Testis (tissue), 2 donors: ENCODE measurements at regions not wholly inside any gene's neighbourhood (a gene's known extent, or its start where the extent isn't known, plus 50 kb on each side); places are given as distances from the start of the nearest gene placed in this dataset.

Experiments used
- DNase-seq: peaks from one replicate; pipeline ENCODE4 v3.0.0-alpha.2; 2019
- H3K27ac ChIP-seq, 2 donors: fragments of 200-600 bp; sonication (generic); one replicate each; pipeline ENCODE4 v1.5.1; 2019
- H3K27me3 ChIP-seq: fragments of 200-600 bp; sonication (generic); one replicate; pipeline ENCODE4 v1.5.1; 2019
- H3K36me3 ChIP-seq: fragments of 200-600 bp; sonication (generic); one replicate; pipeline ENCODE4 v1.5.1; 2017; ENCODE audit warnings: low read depth; ENCODE audit errors: missing control alignments
- H3K4me1 ChIP-seq: fragments of 200-600 bp; sonication (generic); one replicate; pipeline ENCODE4 v1.5.1; 2019
- H3K4me3 ChIP-seq, 2 donors: fragments of 200-600 bp; sonication (generic); one replicate each; pipeline ENCODE4 v1.5.1; 2017 to 2019
- H3K9me3 ChIP-seq: fragments of 200-600 bp; sonication (generic); one replicate; pipeline ENCODE4 v1.5.1; 2017
- POLR2A ChIP-seq: fragments of 450-650 bp; IDR thresholded peaks from one replicate; pipeline ENCODE4 v1.6.1; 2017; ENCODE audit warnings: antibody characterized with exemption, mild to moderate bottlenecking, moderate library complexity
- WGBS, 2 donors: methylation state at CpG; one replicate each; pipeline ENCODE4 v1.1.5; 2018; 5-methylcytosine and 5-hydroxymethylcytosine counted together
- intact Hi-C: fragments of 100-400 bp; cut with DNase I; formaldehyde crosslinking; loops from one replicate; pipeline ENCODE4 v1.15.1; 2023; ENCODE audit warnings: low total_unique reads
- TF ChIP-seq, protein P1 (sequence below), 3 experiments: fragments of 450-650 bp in 2 of 3; fragments of 200-600 bp in 1 of 3; sonication (generic) in 1 of 3; IDR thresholded peaks; one replicate each; pipeline ENCODE4 v1.5.1; 2016 to 2019; ENCODE audit warnings: antibody characterized with exemption in 3 of 3, mild to moderate bottlenecking in 2 of 3, moderate library complexity in 1 of 3

DNA sequence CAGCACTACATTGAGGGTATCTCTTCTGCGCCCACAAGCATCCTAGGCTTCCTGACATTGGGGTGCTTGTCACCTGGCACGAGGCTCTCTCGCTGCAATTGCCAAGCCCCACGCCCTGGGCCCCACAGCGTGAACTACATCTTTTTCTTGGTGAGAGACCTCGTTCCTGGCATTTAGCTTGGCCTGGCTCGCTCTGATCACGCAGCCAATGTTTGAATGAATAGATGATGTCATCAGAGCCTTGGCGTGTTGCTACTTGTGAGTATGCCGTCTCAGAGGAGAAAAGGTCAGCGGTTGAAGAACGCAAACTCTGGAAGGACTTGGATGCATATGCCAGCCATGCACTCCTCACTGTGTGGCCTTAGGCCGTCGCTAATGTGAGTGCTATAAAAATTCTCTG, 150.2 kb upstream of the AUTS2 start:
- H3K9me3 ChIP-seq, result no peaks in the 10 kb centered on the region
- H3K4me3 ChIP-seq, result no peak overlapping the region
- H3K27ac ChIP-seq, result no peak overlapping the region
- TF ChIP-seq POLR2A, result no peak
- TF ChIP-seq, protein P1, sequence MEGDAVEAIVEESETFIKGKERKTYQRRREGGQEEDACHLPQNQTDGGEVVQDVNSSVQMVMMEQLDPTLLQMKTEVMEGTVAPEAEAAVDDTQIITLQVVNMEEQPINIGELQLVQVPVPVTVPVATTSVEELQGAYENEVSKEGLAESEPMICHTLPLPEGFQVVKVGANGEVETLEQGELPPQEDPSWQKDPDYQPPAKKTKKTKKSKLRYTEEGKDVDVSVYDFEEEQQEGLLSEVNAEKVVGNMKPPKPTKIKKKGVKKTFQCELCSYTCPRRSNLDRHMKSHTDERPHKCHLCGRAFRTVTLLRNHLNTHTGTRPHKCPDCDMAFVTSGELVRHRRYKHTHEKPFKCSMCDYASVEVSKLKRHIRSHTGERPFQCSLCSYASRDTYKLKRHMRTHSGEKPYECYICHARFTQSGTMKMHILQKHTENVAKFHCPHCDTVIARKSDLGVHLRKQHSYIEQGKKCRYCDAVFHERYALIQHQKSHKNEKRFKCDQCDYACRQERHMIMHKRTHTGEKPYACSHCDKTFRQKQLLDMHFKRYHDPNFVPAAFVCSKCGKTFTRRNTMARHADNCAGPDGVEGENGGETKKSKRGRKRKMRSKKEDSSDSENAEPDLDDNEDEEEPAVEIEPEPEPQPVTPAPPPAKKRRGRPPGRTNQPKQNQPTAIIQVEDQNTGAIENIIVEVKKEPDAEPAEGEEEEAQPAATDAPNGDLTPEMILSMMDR (IDR thresholded peaks at IDR 0.05), result no peak
- peaks cover 6% of the 10 kb centered on the region for H3K4me1 ChIP-seq
- DNase-seq, result no peak
- no peaks in the 10 kb centered on the region for H3K27me3 ChIP-seq
- intact Hi-C loops, result no loop called here
- 92 to 94% methylated on average over 14 of the region's 14 CpGs for WGBS, 2 donors
- no peaks in the 10 kb centered on the region for H3K36me3 ChIP-seq

DNA sequence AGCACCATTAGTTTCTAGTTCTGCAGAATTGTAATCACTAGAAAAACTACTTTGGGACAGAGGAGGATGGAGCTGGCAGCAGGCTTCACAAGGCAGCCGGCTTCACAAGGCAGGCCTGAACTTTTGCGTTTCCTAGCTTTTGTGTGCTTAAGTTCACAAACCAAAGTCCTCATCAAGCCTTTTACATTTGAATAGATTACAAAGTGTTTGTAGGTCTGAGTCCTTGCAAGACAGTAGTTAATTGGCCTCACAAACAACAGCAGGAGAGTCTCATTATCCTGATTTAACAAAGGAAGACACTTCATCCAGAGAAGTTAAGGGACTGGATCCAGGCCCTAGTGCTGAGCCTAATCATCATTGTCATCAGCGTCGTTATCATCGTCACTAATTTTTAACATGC, 147.8 kb upstream of the AUTS2 start:
- H3K27me3 ChIP-seq, result no peaks in the 10 kb centered on the region
- no peak overlapping the region for H3K27ac ChIP-seq
- H3K4me1 ChIP-seq, result peaks cover 3% of the 10 kb centered on the region
- intact Hi-C loops, result no loop called here
- H3K9me3 ChIP-seq, result no peaks in the 10 kb centered on the region
- TF ChIP-seq, protein P1 (IDR thresholded peaks at IDR 0.05), result no peak
- no peak for TF ChIP-seq POLR2A
- no peak overlapping the region for H3K4me3 ChIP-seq
- no peaks in the 10 kb centered on the region for H3K36me3 ChIP-seq
- 62 to 89% methylated on average over 5 of the region's 5 CpGs for WGBS, 2 donors
- DNase-seq, result no peak

DNA sequence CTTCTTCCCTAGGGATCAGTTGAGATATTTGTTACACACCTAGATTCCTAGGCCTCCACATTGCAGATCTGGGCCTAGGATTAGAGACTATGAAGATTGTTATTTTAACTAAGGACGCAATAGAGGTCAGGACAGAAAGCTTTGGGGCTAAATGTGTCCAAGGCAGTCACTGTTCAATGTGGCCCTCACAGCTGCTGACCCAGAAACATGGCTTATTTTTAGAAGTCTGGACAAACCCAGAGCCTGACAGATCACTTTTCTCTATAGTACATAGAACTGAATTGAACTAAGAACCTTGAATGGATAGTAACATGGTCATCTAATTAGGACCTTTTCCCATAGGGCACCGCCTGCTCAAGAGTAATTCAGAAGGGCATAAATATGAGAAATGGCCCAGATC, 146.6 kb upstream of the AUTS2 start:
- intact Hi-C loops, result no loop called here
- Histone ChIP-seq H3K4me1 (no peaks in the 10 kb centered on the region), H3K27ac (no peak overlapping the region), H3K36me3 (no peaks in the 10 kb centered on the region), H3K9me3 (no peaks in the 10 kb centered on the region), H3K4me3 (no peak overlapping the region), H3K27me3 (no peaks in the 10 kb centered on the region)
- DNase-seq, result no peak
- TF ChIP-seq POLR2A, result no peak
- TF ChIP-seq, protein P1 (IDR thresholded peaks at IDR 0.05), result no peak
- WGBS, 2 donors, result 78 to 83% methylated on average over 2 of the region's 2 CpGs

DNA sequence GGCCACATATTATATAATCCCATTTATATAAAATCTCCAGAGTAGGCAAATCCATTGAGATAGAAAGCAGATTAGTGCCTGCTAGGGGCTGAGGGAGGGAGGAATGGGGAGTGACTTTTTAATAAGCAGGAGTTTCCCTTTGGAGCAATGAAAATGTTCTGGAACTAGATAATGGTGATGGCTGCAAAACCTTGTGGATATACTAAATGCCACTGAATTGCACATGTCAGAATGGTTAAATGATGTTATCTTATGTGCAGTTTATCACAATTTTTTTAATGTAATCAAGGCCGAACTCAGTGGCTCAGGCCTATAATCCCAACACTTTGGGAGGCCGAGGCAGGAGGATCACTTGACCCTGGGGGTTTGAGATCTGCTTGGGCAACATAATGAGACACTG, 145.5 kb upstream of the AUTS2 start:
- H3K27ac ChIP-seq, result no peak overlapping the region
- 86 to 92% methylated on average over 2 of the region's 2 CpGs for WGBS, 2 donors
- H3K27me3 ChIP-seq, result no peaks in the 10 kb centered on the region
- no peaks in the 10 kb centered on the region for H3K9me3 ChIP-seq
- DNase-seq, result no peak
- intact Hi-C loops, result no loop called here
- no peak overlapping the region for H3K4me3 ChIP-seq
- no peaks in the 10 kb centered on the region for H3K36me3 ChIP-seq
- TF ChIP-seq, protein P1 (IDR thresholded peaks at IDR 0.05), result no peak
- TF ChIP-seq POLR2A, result no peak
- H3K4me1 ChIP-seq, result peaks cover 4% of the 10 kb centered on the region

DNA sequence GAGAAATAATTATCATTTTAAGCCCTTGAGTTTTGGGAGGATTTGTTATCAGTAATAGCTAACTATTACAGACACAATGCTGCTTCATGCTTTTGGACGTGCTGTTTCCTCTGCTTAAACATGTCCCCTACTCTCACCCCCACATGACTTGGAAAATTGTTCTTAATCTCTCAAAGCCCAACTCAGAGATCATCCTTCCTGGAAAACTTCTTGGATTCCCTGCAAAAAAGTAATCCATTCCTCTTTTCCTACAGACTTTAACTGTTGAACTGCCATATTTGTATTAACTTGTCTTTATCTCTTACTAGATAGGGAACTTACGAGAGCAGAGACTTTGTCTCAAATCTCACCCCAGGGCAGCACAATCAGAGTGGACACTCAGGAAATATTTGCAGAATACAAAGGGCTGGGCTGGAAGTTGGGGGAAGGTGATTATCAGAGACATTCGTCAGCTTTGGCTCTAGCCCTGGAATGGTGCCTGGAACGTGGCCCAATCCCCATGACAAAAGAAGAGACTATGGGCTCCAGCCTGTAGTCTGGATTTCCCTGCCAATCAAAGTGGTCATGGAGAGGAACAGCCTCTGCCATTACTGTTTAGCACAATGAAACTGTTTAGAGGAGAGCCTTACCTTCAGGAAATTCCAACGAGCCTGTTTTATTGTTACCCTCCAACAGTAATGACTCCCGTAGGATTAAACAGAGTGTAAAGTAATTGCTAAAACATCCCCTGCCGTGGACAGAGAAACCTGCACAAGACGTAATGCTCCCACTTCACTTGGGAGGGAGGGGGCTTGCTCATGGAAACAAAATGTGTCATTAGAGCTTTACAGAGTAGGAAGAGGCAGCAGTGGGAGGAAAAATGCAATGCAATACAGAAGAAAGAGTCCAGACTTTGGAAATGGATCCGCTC, 140.4 kb upstream of the AUTS2 start:
- intact Hi-C loops, result no loop called here
- Histone ChIP-seq H3K27me3 (no peaks in the 10 kb centered on the region), H3K27ac (no peak overlapping the region), H3K4me3 (no peak overlapping the region), H3K4me1 (peaks cover 6% of the 10 kb centered on the region), H3K36me3 (no peaks in the 10 kb centered on the region), H3K9me3 (no peaks in the 10 kb centered on the region)
- whole genome bisulfite sequencing, 2 donors, result 24% methylated on average over 9 of the region's 9 CpGs
- peak; percentile 30 for DNase-seq
- TF ChIP-seq POLR2A, result no peak
- TF ChIP-seq, protein P1 (IDR thresholded peaks at IDR 0.05), result no peak
